NCI-H1436 (cell line): ENCODE measurements at regions not wholly inside any gene's neighbourhood (a gene's known extent, or its start where the extent isn't known, plus 50 kb on each side); places are given as distances from the start of the nearest gene placed in this dataset.
"Not testable (repeated sequence)": the region's sequence is repeated elsewhere in the genome, so short reads cannot be mapped to it uniquely, and the experiment has no call there.

Source experiments
- DNase-seq: peaks from one replicate; lab custom pipeline; 2025; lab: John Stamatoyannopoulos, UW

GRCh38 chr15:44817797-44818196 lies 81.5 kb downstream of the TRIM69 start:
- DNase-seq: not testable (repeated sequence)

- not testable (repeated sequence) for DNase-seq
These were observed 83.1 kb downstream of the TRIM69 start for GRCh38 chr15:44819331-44819987.

- not testable (repeated sequence) for DNase-seq
These were observed 84.2 kb downstream of the TRIM69 start for GRCh38 chr15:44820535-44820934.

GRCh38 chr15:44820967-44821366 lies 84.6 kb downstream of the TRIM69 start:
- DNase-seq: not testable (repeated sequence)

GRCh38 chr15:44824277-44825145 lies 88.2 kb downstream of the TRIM69 start:
- DNase-seq: not testable (repeated sequence)

- DNase-seq: not testable (repeated sequence)
These were observed 90.3 kb downstream of the TRIM69 start for GRCh38 chr15:44826583-44826982.

- not testable (repeated sequence) for DNase-seq
These were observed 92.0 kb downstream of the TRIM69 start for GRCh38 chr15:44828229-44828914.

GRCh38 chr15:44829150-44829549 lies 92.8 kb downstream of the TRIM69 start:
- not testable (repeated sequence) for DNase-seq

- not testable (repeated sequence) for DNase-seq
These were observed 94.5 kb downstream of the TRIM69 start for GRCh38 chr15:44830692-44831408.

GRCh38 chr15:44831409-44831741 lies 95.0 kb downstream of the TRIM69 start:
- DNase-seq: not testable (repeated sequence)

- DNase-seq: not testable (repeated sequence)
These were observed 95.8 kb downstream of the TRIM69 start for GRCh38 chr15:44832133-44832532.

- DNase-seq: not testable (repeated sequence)
These were observed 96.8 kb downstream of the TRIM69 start for GRCh38 chr15:44833081-44833480.

GRCh38 chr15:44833761-44834160 lies 97.4 kb downstream of the TRIM69 start:
- not testable (repeated sequence) for DNase-seq

GRCh38 chr15:44835082-44835481 lies 98.8 kb downstream of the TRIM69 start:
- not testable (repeated sequence) for DNase-seq

- no peak for DNase-seq
These were observed 99.8 kb downstream of the TRIM69 start for GRCh38 chr15:44836094-44836493.

GRCh38 chr15:44838929-44839328 lies 102.6 kb downstream of the TRIM69 start:
- DNase-seq: not testable (repeated sequence)

- DNase-seq: not testable (repeated sequence)
These were observed 105.4 kb downstream of the TRIM69 start for GRCh38 chr15:44841762-44842161.

GRCh38 chr15:44842883-44843282 lies 106.6 kb downstream of the TRIM69 start:
- DNase-seq: not testable (repeated sequence)

- not testable (repeated sequence) for DNase-seq
These were observed 108.6 kb downstream of the TRIM69 start for GRCh38 chr15:44844936-44845335.

GRCh38 chr15:44846156-44846555 lies 109.8 kb downstream of the TRIM69 start:
- DNase-seq: not testable (repeated sequence)

- not testable (repeated sequence) for DNase-seq
These were observed 108.9 kb upstream of the TERB2 start for GRCh38 chr15:44847555-44847954.

- not testable (repeated sequence) for DNase-seq
These were observed 107.6 kb upstream of the TERB2 start for GRCh38 chr15:44848859-44849258.
